Uterus (tissue), 3 donors: ENCODE measurements at regions not wholly inside any gene's neighbourhood (a gene's known extent, or its start where the extent isn't known, plus 50 kb on each side); places are given as distances from the start of the nearest gene placed in this dataset.

ENCODE experiments used
- DNase-seq, 2 donors: peaks; one replicate each; pipeline ENCODE4 v3.0.0-alpha.2; 2019 to 2020
- H3K27ac ChIP-seq, 2 donors: fragments of 200-600 bp; sonication (generic); 1 replicate in 1 of 2; 2 replicates in 1 of 2; pipeline ENCODE4 v1.5.1; 2016 to 2018
- H3K27me3 ChIP-seq, 2 donors: fragments of 200-600 bp; sonication (generic); one replicate each; pipeline ENCODE4 v1.5.1; 2018 to 2019; ENCODE audit warnings: control low read depth in 1 of 2
- H3K36me3 ChIP-seq, 2 donors: fragments of 200-600 bp; sonication (generic); one replicate each; pipeline ENCODE4 v1.5.1; 2019; ENCODE audit warnings: control low read depth in 1 of 2
- H3K4me1 ChIP-seq, 2 donors: fragments of 200-600 bp; sonication (generic); one replicate each; pipeline ENCODE4 v1.5.1; 2018 to 2019; ENCODE audit warnings: control low read depth in 1 of 2
- H3K4me3 ChIP-seq, 2 donors: fragments of 200-600 bp; sonication (generic); 1 replicate in 1 of 2; 2 replicates in 1 of 2; pipeline ENCODE4 v1.5.1; 2018 to 2019; ENCODE audit warnings: mild to moderate bottlenecking in 1 of 2
- H3K9me3 ChIP-seq, 2 donors: fragments of 200-600 bp; sonication (generic); one replicate each; pipeline ENCODE4 v1.5.1; 2019; ENCODE audit warnings: control low read depth in 1 of 2
- POLR2A ChIP-seq, 2 donors: fragments of 450-650 bp; IDR thresholded peaks; one replicate each; pipeline ENCODE4 v1.6.1; 2016; ENCODE audit warnings: antibody characterized with exemption in 2 of 2, mild to moderate bottlenecking in 1 of 2, moderate library complexity in 1 of 2
- intact Hi-C: fragments of 100-400 bp; cut with DNase I; formaldehyde crosslinking; loops from one replicate; pipeline ENCODE4 v1.15.1; 2023; ENCODE audit warnings: low total_unique reads
- TF ChIP-seq, protein P1 (sequence below), 4 experiments: fragments of 200-600 bp in 2 of 4; fragments of 450-650 bp in 2 of 4; sonication (generic) in 2 of 4; IDR thresholded peaks; one replicate each; pipeline ENCODE4 v1.5.1; 2016 to 2019; ENCODE audit warnings: antibody characterized with exemption in 4 of 4, mild to moderate bottlenecking in 2 of 4, moderate library complexity in 1 of 4
- donor health status: DM: yes; HTN: yes; CAD: no.

DNA sequence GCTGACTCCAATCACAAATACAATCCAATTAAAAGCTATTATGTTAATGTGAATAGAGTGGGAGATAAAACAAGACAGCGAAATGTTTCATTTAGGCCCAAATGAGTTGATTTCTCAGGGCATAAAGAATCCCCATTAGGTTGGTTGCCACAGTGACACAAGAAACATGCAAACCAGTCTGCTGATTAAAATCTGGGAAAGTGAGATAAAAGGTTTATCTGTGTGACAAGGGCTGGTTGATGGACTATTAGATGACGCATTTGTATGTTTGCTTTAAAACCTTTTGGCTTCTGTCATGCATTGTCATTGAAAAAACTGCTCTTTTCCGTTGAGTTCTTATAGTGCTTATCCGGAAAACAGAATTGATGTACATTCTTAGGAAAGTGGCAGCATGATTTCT, 658.2 kb downstream of the GATA3 start:
- no peaks in the 10 kb centered on the region for H3K9me3 ChIP-seq
- TF ChIP-seq, protein P1, sequence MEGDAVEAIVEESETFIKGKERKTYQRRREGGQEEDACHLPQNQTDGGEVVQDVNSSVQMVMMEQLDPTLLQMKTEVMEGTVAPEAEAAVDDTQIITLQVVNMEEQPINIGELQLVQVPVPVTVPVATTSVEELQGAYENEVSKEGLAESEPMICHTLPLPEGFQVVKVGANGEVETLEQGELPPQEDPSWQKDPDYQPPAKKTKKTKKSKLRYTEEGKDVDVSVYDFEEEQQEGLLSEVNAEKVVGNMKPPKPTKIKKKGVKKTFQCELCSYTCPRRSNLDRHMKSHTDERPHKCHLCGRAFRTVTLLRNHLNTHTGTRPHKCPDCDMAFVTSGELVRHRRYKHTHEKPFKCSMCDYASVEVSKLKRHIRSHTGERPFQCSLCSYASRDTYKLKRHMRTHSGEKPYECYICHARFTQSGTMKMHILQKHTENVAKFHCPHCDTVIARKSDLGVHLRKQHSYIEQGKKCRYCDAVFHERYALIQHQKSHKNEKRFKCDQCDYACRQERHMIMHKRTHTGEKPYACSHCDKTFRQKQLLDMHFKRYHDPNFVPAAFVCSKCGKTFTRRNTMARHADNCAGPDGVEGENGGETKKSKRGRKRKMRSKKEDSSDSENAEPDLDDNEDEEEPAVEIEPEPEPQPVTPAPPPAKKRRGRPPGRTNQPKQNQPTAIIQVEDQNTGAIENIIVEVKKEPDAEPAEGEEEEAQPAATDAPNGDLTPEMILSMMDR (IDR thresholded peaks at IDR 0.05), result no peak
- TF ChIP-seq POLR2A (IDR thresholded peaks at IDR 0.05), result no peak
- H3K27ac ChIP-seq, result no peak overlapping the region
- no peak for DNase-seq
- no peak overlapping the region for H3K4me3 ChIP-seq
- no peaks in the 10 kb centered on the region for H3K27me3 ChIP-seq
- intact Hi-C loops, result no loop called here
- no peaks in the 10 kb centered on the region for H3K4me1 ChIP-seq
- no peaks in the 10 kb centered on the region for H3K36me3 ChIP-seq

DNA sequence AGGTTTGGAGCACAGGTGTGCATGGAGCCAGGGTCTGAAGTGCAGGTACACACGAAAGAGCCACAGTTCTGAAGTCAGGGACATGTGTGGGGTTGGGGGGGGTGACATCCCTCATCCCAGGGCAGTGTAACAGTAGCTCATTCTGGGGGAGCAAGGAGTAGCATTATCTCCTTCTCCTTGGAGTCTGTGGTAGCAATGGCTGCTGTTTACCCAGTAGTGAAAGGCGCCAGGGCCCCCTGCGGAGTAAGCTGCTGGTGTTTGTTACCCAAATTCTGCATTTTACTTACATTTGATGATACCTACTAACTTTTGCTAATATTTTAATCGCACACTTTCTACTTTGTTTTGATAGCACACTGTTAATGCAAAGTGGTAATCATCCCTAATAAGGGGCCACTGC, 665.5 kb downstream of the GATA3 start:
- Histone ChIP-seq H3K4me3 (no peak overlapping the region), H3K9me3 (peaks cover 0 to 2% of the 10 kb centered on the region in 2 donors), H3K27me3 (no peaks in the 10 kb centered on the region), H3K36me3 (no peaks in the 10 kb centered on the region), H3K27ac (no peak overlapping the region), H3K4me1 (no peaks in the 10 kb centered on the region)
- TF ChIP-seq POLR2A (IDR thresholded peaks at IDR 0.05), result no peak
- TF ChIP-seq, protein P1 (IDR thresholded peaks at IDR 0.05), result no peak
- intact Hi-C loops, result no loop called here
- DNase-seq, result no peak

DNA sequence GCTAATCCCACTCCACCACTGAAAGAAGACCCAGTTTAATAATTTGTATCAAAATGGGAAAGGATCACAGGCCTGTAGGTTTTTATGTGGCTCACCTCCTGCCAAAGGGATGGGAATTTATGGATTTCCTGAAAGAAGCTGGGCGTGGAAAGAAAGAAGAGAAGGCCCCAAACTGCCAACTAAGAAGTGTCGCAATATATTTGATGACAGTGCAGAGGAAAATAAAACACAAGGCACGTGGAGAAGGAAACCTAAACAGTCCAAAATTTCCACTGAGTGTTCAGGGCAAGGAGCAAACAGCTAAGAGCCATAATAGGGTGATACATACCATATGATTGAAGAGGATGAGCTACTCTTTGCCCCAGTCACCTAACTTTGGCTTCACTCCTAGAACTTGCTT, 667.2 kb downstream of the GATA3 start:
- TF ChIP-seq POLR2A (IDR thresholded peaks at IDR 0.05), result no peak
- TF ChIP-seq, protein P1 (IDR thresholded peaks at IDR 0.05), result no peak
- intact Hi-C loops, result no loop called here
- no peak for DNase-seq
- Histone ChIP-seq H3K27me3 (no peaks in the 10 kb centered on the region), H3K9me3 (peaks cover 0 to 2% of the 10 kb centered on the region in 2 donors), H3K4me1 (no peaks in the 10 kb centered on the region), H3K4me3 (no peak overlapping the region), H3K36me3 (no peaks in the 10 kb centered on the region), H3K27ac (no peak overlapping the region)

DNA sequence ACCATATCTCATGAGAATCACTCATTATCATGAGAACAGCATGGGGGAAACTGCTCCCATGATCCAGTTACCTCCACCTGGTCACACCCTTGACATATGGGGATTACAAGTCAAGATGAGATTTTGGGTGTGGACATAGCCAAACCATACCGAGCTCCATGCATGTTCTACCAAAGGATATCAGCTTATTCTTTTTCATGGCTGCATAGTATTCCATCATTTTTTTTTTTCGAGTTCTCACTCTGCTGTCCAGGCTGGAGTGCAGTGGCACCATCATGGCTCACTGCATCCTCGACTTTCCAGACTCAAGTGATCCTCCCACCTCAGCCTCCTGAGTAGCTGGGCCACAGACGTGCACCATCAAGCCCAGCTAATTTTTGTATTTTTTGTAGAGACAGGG, 668.3 kb downstream of the GATA3 start:
- DNase-seq, result no peak
- TF ChIP-seq, protein P1 (IDR thresholded peaks at IDR 0.05), result no peak
- no peak for TF ChIP-seq POLR2A (IDR thresholded peaks at IDR 0.05)
- Histone ChIP-seq H3K9me3 (peaks cover 0 to 2% of the 10 kb centered on the region in 2 donors), H3K36me3 (no peaks in the 10 kb centered on the region), H3K27me3 (no peaks in the 10 kb centered on the region), H3K27ac (no peak overlapping the region), H3K4me1 (no peaks in the 10 kb centered on the region), H3K4me3 (no peak overlapping the region)
- intact Hi-C loops, result no loop called here

DNA sequence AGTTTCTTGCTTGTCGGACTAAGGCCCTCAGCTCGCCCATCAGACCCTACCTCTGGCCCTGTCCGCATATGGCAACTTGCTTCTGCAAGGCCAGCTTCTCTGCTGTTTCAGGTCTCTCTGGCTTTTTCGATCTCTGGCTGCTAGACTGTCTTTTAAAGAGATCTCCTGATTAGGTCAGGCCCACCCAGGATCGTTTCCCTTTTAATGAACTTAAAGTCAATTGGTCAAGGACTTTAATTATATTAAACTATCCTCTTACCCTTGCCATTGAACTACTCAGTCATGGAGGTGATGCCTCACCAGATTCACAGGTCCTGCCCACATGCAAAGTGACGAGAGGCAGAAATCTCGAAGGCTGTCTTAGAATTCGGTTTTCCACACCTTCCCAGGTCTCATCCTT, 670.9 kb downstream of the GATA3 start:
- no peaks in the 10 kb centered on the region for H3K36me3 ChIP-seq
- H3K9me3 ChIP-seq, result no peaks in the 10 kb centered on the region
- no peak overlapping the region for H3K27ac ChIP-seq
- no peak overlapping the region for H3K4me3 ChIP-seq
- no peaks in the 10 kb centered on the region for H3K27me3 ChIP-seq
- intact Hi-C loops, result no loop called here
- TF ChIP-seq, protein P1 (IDR thresholded peaks at IDR 0.05), result no peak
- TF ChIP-seq POLR2A (IDR thresholded peaks at IDR 0.05), result no peak
- no peak for DNase-seq
- H3K4me1 ChIP-seq, result no peaks in the 10 kb centered on the region
